ENCODE measurements at regions not wholly inside any gene's neighbourhood (a gene's known extent, or its start where the extent isn't known, plus 50 kb on each side); places are given as distances from the start of the nearest gene placed in this dataset.

DNA sequence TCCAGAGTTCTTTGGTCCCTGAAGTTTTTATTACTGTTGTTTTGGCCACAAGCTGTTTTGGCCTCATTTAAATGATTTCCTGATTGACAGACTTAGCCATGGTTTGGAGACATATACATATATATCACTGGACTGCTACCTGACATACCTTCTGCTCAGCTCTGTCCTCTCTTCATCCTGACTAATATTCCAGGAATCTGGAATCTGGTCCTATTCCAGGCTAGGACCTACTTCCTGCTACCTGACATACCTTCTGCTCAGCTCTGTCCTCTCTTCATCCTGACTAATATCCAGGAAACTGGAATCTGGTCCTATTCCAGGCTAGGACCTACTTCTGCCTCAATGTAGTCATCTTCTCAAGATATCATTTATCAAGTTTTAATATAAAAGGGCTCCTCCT is 724.4 kb upstream of the ROBO1 start:
- DNase-seq (ENCODE audit: low spot score): no peak

DNA sequence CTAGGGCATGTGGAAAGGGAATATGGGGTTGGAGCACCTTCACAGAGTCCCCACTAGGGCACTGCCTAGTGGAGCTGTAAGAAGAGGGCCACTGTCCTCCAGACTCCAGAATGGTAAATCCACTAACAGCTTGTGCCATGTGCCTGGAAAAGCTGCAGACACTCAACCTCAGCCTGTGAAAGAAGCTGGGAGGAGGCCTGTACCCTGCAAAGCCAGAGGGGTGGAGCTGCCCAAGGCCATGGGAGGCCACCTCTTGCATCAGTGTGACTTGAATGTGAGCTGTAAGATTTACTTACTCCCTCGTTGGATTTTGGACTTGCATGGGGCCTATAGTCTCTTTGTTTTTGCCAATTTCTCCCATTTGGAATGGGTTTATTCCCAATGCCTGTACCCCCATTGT is 705.2 kb upstream of the ROBO1 start:
- DNase-seq (ENCODE audit: low spot score): no peak

DNA sequence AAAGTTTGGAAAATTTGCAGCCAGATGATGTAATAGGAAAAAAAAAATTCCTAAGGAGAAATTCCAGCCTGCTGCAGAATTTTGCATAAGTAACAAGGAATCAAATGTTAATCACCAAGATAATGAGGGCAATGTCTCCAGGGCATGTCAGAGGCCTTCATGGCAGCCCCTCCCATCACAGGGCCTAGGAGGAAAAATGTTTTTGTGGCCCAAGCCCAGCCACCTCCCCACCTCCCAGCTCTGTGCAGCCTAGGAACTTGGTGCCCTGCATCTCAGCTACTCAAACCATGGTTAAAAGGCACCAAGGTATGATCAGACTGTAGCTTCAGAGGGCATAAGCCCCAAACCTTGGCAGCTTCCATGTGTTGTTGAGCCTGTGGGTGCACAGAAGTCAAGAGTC is 704.7 kb upstream of the ROBO1 start:
- no peak for DNase-seq (ENCODE audit: low spot score)

DNA sequence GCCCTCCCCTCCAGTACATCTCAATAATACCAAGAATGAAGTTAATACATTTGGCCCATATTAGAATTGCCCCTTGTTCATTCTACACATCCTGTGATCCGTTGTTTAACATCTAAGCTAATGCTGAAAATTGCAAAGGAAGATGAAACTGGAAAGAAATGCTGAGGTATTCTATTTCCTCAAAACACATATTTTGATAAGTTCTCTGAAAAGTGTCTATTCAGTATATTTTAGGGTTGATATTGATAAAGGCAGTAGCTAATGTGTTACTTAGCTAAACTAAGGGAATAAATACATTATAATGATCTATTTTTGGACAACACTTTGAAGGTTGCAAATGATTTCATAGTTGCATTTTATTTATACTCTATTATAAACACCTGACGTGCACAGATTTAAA is 702.6 kb upstream of the ROBO1 start:
- no peak for DNase-seq (ENCODE audit: low spot score)

DNA sequence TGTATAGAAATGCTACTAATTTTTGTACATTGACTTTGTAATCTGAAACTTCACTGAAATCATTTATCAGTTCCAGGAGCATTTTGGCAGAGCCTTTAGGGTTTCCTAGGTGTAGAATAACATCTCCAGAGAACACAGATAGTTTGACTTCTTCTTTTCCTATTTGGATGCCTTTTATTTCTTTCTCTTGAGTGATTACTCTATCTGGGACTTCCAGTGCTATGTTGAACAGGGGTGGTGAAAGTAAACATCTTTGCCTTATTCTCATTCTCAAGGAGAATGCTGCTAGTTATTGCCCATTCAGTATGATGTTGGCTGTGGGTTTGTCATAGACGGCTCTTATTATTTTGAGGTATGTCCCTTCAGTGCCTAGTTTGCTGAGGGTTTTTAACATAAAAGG is 697.9 kb upstream of the ROBO1 start:
- DNase-seq (ENCODE audit: low spot score): no peak

DNA sequence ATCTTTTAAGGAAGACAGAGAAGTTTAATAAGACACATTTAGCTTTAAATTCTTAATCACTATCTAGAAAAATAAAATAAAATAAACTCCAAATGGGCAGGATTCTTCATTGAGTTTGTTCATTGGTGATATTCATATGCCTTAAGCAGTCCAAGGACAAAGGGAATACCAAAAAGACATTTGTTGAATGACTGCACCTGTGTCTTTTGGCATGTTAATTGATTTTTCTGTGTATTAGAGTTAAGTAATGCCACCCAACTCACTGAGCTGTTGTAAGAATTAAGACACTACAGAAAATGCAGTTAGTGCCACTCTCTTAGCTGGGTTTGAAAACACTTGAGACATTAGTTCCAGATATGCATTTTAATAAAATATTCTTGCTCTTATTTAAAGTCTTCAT is 683.6 kb upstream of the ROBO1 start:
- no peak for DNase-seq (ENCODE audit: low spot score)

DNA sequence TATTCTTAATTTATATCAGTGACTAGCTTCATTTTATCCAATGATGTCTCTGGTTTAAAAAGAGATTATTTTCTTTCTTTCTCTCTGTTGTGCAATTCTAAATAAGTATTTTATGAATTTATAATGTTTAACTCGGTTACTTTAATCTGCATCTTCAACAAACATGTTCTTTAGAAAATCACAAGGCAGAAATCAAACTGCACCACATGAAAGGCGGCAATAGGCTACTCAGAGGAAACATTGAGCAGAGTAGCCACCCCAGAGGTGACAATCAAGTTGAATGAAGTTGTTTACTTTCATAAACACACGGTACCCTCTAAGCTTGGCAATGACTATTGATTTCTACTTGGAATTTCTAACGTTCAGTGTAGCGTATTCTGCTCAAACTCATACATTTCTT is 677.8 kb upstream of the ROBO1 start:
- DNase-seq (ENCODE audit: low spot score): no peak

DNA sequence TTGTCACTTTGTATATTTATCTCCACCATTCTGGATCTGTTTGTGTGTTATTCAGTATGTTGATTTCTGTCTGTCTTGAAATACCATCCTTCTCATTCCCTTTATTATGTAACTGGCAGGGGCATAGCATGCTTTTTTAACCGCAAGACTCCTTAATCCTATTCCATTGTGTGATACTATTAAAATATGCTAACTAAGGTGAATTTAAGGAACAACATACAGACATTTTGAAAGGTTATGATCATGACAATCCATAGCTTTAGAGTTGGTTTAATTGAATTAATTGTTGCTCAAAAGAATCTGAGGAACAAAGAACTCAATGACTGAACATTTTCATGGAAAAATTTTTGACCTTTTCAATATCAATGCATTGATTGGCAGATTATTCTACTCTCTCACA is 677.3 kb upstream of the ROBO1 start:
- no peak for DNase-seq (ENCODE audit: low spot score)

DNA sequence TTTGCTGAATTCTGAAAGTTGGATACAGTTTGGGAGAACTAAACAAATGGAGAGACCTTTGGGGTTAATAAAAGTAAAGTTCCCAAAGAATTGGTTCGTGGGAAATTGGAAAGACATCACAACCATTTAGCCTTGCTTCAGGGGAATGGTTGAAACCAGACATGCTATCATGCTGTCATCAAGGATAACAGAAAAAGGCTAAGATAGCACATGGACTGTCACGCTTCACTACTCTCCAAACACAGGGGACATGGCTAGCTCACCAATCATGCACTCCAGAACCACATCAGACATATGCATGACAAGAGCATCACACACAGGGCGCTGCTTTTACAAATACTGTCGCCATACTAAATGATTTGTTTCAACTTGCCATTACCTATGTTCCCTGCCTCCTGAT is 671.7 kb upstream of the ROBO1 start:
- DNase-seq (ENCODE audit: low spot score): no peak

DNA sequence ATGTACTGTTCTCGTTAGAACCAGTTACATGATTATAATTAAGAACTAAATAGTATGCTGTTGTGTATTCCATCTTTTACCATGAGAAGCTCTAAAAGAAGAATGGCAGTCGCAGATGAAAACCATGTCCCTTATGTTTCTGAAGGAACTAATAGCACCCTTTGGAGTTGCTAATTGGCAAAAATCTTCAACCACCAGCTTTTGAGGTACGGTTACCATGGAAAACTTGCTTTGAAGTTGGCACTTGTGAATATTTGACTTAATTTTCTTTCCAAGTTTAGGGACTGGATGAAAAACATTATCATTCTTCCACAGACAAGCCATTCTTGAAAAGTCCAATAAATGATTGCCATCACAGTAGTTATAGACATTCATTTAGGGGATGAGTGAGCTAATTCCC is 666.6 kb upstream of the ROBO1 start:
- DNase-seq (ENCODE audit: low spot score): no peak

DNA sequence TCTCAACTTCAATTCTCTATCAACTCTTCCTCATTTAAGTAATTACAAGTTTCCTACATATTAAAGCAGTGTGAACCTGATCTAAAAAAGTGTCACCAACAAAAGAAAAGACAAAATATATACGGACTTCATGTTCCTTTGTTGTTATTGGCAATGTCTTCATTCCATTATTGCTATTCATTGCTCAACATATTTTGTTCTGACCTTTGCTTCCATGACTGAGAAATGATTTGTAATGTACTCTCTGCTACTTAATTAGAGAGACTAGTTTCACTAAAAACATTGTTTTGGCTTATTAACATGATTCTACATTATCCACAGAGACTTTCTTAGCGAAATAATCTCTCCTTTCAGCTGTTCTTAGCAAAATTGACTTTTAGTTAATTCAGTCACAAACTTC is 657.2 kb upstream of the ROBO1 start:
- DNase-seq (ENCODE audit: low spot score): no peak

DNA sequence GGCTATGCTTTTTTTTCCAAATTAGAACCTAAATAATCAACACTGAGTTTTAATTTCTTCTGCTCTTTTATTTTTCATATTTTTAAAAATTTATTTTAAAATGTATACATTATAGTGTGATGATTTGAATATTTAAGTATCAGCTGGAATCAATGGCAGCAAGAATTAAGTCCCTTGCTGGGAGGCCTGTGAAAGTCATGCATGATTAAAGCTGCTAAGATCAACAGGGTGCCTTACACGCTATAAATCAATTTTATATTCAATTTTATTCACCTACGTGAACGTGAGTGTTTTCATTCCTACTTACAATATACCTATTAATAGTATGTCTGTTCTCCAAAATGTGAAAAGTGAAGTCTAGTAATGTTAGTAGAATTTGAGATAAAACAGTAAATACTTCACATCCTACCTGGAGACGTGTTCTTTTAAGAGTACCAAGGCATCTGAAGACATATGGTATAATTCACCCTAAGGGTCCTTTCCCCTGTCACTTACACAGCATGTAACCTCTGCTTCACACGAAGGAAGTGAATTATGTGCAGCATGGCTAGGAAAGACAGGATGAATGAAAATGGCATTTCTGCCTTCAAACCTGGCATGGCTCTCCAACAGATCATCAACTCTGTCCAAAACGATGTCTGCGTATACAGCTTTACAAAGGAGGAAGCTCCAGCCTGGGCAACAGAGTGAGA is 640.4 kb upstream of the ROBO1 start:
- DNase-seq (ENCODE audit: low spot score): no peak

DNA sequence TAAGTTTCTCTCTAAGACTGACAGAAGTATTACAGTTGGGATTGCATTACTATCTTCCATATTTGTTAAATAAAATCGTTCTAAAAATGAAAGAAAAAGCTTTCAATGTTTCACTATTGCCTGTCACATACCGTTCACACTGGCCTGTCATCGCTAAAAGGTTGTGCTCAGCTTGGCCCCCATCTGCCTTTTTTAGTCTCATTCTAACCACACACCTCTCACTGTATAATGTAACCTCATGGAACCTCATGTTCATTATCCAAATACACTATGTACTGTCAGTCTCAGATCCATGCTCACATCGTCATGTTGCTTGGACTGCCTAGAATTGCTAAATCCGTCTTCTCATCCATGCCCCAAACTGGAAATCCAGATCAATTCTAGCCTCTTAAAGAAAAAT is 637.8 kb upstream of the ROBO1 start:
- DNase-seq (ENCODE audit: low spot score): no peak

DNA sequence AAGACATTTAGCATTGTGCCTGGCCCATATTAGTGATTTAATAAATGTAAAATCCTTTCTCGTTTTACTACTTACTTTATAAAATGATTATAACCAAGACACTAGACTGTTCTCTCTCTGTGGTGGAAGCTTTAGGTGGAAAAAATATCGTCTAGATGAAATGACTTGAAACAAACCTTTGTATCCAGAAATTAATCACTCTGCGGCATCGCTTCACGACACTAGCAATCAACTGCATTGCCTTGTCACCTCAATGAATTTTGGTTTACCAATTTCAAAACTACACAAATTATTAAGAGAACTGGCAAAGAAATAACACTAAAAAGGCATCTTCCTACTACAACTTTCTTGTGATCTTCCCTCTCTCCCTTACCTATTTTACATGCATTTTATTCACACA is 627.2 kb upstream of the ROBO1 start:
- DNase-seq (ENCODE audit: low spot score): no peak

DNA sequence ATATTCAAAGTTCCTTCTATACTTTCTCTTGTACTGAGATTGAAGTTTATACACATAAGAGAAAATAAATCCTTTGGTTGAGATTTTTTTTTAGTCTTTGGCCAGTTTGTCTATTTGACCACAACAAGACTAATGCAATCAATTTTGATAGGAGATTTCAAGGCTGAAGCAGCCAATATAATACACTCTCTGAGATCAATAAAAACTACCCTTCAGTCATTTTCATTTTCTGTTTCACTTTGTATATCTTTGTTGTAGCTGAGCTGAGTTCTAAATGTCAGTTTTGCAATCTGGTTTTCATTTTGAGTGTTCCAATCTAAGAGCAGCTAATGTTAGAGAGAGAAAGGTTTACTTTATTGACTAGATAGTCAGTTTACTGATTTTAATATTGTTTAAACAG is 623.8 kb upstream of the ROBO1 start:
- no peak for DNase-seq (ENCODE audit: low spot score)

DNA sequence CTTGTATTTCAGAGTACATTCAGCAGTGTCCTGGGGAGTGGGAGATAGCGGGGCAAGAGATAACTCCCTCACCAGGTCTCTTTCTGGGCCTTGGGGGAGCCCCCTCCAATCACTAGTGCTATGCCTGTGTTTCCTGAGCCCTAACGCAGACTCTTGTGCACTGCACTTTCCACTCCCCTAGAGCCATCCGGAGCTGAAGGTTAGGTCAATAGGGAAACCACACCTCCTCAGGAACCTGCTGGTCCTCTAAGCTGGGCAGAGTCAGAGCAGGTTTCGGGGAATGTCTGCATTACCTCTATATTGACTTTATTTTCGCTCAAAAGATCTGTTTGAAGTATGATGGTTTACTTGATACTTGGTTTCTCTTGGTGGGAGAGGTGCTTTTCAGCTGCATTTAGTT is 617.0 kb upstream of the ROBO1 start:
- DNase-seq (ENCODE audit: low spot score): no peak

DNA sequence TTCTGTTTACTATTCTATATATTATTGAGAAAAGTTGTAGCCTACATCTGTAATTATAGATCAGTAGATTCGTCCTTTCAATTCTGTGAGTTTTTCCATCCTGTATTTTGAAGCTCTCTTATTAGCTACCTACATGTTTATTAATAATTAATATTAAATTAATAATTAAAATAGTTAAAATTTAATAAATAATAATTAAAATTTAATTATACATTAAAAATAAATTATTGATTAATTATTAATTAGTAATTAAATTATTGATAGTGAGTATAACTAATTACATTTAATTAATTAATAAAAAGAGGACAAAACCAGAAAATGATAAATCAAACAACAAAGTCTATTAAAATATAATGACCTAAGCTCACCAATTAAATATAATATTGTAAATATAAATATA is 606.6 kb upstream of the ROBO1 start:
- DNase-seq (ENCODE audit: low spot score): no peak

DNA sequence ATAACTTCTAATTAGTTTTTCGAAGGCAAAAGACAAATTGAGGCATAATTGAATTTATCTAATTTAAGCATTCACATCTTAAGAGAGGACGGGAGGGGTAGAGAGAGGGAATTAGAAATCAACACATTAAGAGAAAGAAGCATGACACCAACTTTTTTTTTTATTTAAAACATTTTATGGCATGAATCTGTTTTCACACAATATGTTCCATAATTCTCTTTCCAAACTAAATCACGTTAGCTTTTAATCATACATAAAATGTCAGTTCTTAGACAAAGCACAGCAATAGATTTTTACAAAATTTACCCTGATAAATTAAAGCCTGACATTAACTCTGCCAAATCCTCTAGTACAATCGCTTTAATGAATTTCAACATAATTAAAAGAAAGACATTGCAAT is 600.8 kb upstream of the ROBO1 start:
- no peak for DNase-seq (ENCODE audit: low spot score)

DNA sequence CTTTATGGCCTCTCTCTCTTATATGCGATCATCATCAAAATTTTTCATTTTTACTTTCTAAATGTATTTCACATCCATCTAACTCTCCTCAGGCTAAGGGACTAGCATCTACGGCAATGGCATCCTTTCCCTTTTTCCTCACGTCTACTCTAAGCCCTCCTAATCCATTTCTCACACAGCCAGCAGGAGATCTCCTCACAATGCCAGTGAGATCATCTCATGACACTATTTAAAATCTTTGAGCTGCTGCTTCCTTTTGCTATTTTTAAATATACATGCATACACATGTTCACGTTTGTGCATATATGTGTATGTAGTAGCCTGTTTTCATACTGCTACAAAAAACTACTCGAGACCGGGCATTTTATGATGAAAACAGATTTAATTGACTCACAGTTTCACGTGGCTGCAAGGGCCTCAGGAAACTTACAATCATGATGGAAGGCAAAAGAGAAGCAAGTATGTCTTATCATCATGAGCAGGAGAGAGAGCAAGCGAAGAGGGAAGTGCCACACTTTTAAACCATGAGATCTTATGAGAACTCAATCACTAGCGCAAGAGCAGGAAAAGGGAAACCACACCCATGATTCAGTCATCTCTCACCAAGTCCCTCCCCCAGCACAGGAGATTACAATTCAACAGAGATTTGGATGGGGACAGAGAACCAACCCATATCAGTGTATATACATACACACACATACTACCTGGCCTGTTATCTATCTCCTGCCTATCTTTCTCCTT is 599.2 kb upstream of the ROBO1 start:
- no peak for DNase-seq (ENCODE audit: low spot score)

DNA sequence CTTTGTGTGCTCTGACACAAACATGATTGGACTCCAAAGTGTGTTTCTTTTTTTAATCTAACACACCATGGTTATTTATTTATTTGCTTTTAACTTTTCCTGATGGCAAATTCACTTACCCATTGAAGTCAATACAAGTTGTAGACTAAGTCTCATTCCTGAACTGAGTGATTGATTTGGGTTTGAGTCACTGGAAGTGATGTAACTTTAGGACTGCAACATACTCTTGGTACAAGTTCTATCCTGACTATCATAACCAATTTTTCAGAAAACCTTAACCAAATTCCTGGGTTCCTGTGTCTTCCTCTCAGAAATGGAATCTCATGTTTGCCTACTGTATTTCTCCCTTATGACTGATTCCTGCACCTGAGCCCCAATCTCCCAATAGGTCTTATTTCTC is 590.0 kb upstream of the ROBO1 start:
- DNase-seq (ENCODE audit: low spot score): no peak

DNA sequence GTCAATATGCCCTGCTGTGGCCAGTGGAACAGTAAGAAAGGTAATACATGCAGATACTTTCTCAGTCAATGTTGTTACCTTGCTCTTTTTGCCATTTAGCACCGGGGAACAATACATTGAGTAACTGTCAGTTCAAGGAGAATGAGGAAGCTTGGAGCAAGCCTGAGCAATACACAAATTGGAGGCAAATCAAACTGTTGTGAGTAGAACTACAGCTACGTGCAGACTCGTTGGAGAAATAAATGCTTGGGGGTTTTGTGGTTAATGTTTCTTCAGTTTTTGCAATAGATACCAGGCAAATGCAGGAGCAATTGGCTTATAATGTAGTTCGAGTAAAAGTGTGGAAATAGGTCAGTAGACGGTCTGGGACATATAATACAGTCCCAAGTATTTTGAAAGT is 587.3 kb upstream of the ROBO1 start:
- DNase-seq (ENCODE audit: low spot score): no peak

DNA sequence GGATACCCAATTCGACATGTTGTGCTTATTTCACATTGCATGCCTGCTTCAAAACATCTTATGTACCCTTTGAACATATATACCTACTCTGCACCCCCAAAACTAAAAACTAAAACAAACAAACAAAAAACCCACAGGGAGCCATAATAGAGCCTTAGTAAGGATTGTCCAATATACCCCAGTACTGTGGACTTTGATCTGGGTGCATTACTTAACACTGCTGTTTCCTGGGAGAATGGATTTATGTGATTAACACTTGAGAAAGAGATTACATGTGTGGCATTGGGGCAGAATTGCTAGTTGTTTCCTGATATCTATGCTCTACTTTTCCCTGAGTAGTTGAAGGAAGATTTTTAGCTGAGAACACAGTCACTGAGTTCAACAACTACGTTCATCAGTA is 583.4 kb upstream of the ROBO1 start:
- DNase-seq (ENCODE audit: low spot score): no peak

DNA sequence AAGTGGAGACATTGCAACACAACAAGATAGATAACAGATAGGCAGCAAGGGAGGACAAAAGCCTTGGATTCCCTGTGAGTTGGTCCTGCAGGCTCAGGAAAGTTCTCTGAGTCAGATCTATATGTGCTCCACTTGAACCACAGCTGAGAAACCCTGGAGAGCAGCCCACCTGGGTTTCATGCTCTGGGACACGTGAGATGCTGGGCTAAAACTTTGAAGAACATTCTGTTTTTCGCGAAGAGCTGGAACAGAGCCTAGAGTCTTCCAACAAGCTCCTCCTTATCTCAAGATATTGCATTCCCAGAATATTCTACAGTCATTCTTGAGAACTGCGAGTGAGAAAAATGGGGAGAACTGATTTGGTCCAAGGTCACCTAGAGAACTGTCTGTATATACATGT is 583.0 kb upstream of the ROBO1 start:
- DNase-seq (ENCODE audit: low spot score): no peak

DNA sequence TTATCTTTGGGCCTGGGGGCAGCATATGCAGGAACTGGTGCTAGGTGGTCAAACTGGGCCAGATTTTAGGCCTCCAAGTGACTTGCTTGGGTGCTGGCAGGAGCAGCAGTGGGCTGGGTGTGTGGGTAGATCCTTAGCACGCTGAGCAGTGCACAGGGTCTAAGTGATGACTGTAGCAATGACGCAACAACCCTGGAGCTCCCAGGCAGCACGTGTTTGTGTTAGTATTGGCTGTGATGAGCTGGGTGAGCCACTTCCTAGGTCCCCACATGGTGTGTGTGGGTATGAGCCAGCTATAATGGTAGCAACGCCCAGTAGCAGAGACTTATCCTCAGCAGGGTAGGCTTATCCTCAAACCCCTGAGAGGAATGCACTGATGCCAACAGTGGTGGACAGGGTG is 570.6 kb upstream of the ROBO1 start:
- DNase-seq (ENCODE audit: low spot score): no peak

Measured in putamen (tissue), 1 donor.